ENCODE measurements at regions not wholly inside any gene's neighbourhood (a gene's known extent, or its start where the extent isn't known, plus 50 kb on each side); places are given as distances from the start of the nearest gene placed in this dataset.

GRCh38 chr12:97118796-97119375, 211.8 kb downstream of the NEDD1 start:
- TF ChIP-seq, protein P1, sequence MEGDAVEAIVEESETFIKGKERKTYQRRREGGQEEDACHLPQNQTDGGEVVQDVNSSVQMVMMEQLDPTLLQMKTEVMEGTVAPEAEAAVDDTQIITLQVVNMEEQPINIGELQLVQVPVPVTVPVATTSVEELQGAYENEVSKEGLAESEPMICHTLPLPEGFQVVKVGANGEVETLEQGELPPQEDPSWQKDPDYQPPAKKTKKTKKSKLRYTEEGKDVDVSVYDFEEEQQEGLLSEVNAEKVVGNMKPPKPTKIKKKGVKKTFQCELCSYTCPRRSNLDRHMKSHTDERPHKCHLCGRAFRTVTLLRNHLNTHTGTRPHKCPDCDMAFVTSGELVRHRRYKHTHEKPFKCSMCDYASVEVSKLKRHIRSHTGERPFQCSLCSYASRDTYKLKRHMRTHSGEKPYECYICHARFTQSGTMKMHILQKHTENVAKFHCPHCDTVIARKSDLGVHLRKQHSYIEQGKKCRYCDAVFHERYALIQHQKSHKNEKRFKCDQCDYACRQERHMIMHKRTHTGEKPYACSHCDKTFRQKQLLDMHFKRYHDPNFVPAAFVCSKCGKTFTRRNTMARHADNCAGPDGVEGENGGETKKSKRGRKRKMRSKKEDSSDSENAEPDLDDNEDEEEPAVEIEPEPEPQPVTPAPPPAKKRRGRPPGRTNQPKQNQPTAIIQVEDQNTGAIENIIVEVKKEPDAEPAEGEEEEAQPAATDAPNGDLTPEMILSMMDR (conservative IDR thresholded peaks at IDR 0.05 in 1 of 2, IDR thresholded peaks at IDR 0.05 in 1 of 2; ENCODE audit: extremely low read depth in 1 of 2, insufficient read depth in 1 of 2, low read depth in 1 of 2, low read length in 2 of 2): no peak
- TF ChIP-seq EZH2 (IDR thresholded peaks at IDR 0.05; ENCODE audit: borderline replicate concordance, low read length): no peak
